Activated B cell treated with CpG ODN at 0.5 μM for 24 hours (primary cell): ENCODE measurements at regions not wholly inside any gene's neighbourhood (a gene's known extent, or its start where the extent isn't known, plus 50 kb on each side); places are given as distances from the start of the nearest gene placed in this dataset.

Experiments used
- ATAC-seq: fragments of 200-7000 bp; cut with Tn5 transposase; one replicate; pipeline ENCODE4 v1.10.0; 2021; ENCODE audit warnings: low read depth, mild to moderate bottlenecking, moderate library complexity
- CTCF ChIA-PET: fragments of 350-600 bp; sonication (Branson Sonifier 250); formaldehyde crosslinking; loops from one replicate; lab custom pipeline; 2021; ENCODE audit warnings: antibody characterized with exemption; lab: Charles Lee
- POLR2A ChIA-PET: fragments of 350-600 bp; sonication (Branson Sonifier 250); formaldehyde crosslinking; loops from one replicate; lab custom pipeline; 2021; ENCODE audit warnings: antibody characterized with exemption; lab: Charles Lee
- DNase-seq: peaks from one replicate; pipeline ENCODE4 v3.0.0; 2022
- H3K27ac Mint-ChIP-seq: one replicate; pipeline ENCODE4 v1.8.0; 2020; ENCODE audit warnings: mixed read lengths
- H3K27me3 Mint-ChIP-seq: one replicate; pipeline ENCODE4 v1.8.0; 2021; ENCODE audit warnings: mixed read lengths
- H3K36me3 Mint-ChIP-seq: one replicate; pipeline ENCODE4 v1.8.0; 2021; ENCODE audit warnings: low read depth, mixed read lengths
- H3K4me1 Mint-ChIP-seq: one replicate; pipeline ENCODE4 v1.8.0; 2021; ENCODE audit warnings: mixed read lengths
- H3K4me3 Mint-ChIP-seq: one replicate; pipeline ENCODE4 v1.8.0; 2020; ENCODE audit warnings: mild to moderate bottlenecking, mixed read lengths
- H3K9me3 Mint-ChIP-seq: one replicate; pipeline ENCODE4 v1.8.0; 2020; ENCODE audit warnings: mixed read lengths
- intact Hi-C: fragments of 100-400 bp; cut with micrococcal nuclease; formaldehyde crosslinking; loops from one replicate; pipeline ENCODE4 v1.15.1; 2024
- TF ChIP-seq, protein P1 (sequence below): fragments of 200-600 bp; IDR thresholded peaks from one replicate; pipeline ENCODE4 v1.8.0; 2022; ENCODE audit warnings: antibody characterized with exemption, mild to moderate bottlenecking

DNA sequence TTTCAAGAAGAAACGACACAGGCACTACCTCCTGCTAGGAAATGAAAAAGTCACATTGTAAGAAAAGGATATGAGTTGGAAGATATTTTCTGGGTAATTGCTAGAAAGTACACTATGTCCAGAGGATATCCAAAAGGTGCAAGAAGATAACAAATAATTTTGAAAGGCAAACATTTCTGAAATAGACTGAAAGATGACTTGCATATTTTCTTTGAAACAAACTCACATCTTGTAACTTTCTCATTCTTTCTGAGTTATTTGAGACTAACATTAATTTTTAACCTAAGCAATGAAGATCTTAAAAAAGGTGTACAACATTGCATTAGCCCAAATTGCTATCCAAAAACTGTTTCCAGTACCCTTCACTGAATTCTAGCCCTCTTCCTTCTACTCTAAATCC, 79.6 kb upstream of the KCTD3 start:
- H3K4me3 Mint-ChIP-seq = no peak overlapping the region
- intact Hi-C loops = no loop called here
- H3K4me1 Mint-ChIP-seq = no peaks in the 10 kb centered on the region
- ATAC-seq = no peak
- ChIA-PET CTCF (no interaction called here), POLR2A (no interaction called here)
- H3K27ac Mint-ChIP-seq = no peak overlapping the region
- TF ChIP-seq, protein P1, sequence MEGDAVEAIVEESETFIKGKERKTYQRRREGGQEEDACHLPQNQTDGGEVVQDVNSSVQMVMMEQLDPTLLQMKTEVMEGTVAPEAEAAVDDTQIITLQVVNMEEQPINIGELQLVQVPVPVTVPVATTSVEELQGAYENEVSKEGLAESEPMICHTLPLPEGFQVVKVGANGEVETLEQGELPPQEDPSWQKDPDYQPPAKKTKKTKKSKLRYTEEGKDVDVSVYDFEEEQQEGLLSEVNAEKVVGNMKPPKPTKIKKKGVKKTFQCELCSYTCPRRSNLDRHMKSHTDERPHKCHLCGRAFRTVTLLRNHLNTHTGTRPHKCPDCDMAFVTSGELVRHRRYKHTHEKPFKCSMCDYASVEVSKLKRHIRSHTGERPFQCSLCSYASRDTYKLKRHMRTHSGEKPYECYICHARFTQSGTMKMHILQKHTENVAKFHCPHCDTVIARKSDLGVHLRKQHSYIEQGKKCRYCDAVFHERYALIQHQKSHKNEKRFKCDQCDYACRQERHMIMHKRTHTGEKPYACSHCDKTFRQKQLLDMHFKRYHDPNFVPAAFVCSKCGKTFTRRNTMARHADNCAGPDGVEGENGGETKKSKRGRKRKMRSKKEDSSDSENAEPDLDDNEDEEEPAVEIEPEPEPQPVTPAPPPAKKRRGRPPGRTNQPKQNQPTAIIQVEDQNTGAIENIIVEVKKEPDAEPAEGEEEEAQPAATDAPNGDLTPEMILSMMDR = no peak
- H3K9me3 Mint-ChIP-seq = no peaks in the 10 kb centered on the region
- no peak for DNase-seq
- no peaks in the 10 kb centered on the region for H3K27me3 Mint-ChIP-seq
- H3K36me3 Mint-ChIP-seq = no peaks in the 10 kb centered on the region

DNA sequence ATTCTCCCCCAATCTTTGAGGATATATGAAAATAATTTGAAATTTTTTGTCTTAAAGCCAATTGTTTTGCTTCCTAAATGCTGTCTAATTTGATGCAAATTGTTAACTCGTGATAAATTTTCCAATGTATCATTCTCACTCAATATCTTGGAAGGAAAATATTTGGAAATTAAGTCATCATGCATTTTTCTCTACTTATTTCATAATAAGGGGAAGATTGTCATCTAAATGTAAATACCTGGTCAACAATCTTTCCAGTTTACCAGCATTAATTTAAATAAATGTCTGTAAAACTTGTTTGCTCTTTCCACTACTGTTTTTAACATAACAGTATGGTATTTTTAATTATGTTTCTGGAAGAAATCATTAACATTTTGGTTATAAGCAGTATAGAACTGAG, 78.3 kb upstream of the KCTD3 start:
- TF ChIP-seq, protein P1 = no peak
- ChIA-PET POLR2A (no interaction called here), CTCF (no interaction called here)
- Mint-ChIP-seq H3K27ac (no peak overlapping the region), H3K27me3 (no peaks in the 10 kb centered on the region), H3K4me3 (no peak overlapping the region), H3K4me1 (no peaks in the 10 kb centered on the region), H3K9me3 (peaks cover 3% of the 10 kb centered on the region), H3K36me3 (no peaks in the 10 kb centered on the region)
- DNase-seq (no peak), ATAC-seq (no peak)
- intact Hi-C loops = no loop called here

DNA sequence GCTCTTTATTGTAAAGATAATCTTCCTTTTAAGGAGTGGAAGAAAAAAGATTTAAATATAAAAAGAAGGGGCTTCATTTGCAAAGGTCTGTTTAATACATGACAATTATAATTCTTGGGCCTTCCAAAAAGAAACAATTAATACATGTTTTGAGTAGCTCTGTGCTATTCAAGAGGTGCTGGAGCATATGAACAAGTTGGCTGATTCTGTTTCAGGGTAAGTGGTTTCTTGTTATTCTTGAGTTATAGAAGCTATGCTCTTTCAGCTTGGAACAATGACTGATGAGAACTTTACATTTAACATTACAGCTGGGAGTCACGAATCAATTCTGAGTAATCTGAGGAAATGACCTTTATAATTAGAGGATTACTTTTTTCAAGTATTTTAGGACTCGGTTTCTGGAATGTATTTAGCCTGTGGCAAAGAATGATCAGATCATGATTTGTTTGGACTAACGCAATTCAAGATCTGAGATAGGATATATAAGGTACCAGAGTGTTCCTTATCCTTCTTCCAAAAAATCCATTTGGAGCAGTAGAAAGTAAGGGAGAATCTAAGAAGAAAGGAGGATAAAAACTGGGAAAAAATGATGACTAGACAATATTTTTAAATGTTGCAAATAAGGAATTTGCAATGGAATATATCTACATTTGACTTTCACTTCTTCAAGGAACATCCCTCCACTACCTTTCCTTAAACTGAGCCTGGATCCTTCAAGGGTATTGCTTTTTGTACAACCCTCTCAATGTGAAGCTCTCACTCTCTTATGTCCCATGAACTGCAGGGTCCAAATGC, 77.1 kb upstream of the KCTD3 start:
- DNase-seq (no peak), ATAC-seq (no peak)
- Mint-ChIP-seq H3K9me3 (peaks cover 3% of the 10 kb centered on the region), H3K36me3 (no peaks in the 10 kb centered on the region), H3K27ac (no peak overlapping the region), H3K4me3 (no peak overlapping the region), H3K27me3 (no peaks in the 10 kb centered on the region), H3K4me1 (no peaks in the 10 kb centered on the region)
- CTCF ChIA-PET = no interaction called here
- POLR2A ChIA-PET = no interaction called here
- TF ChIP-seq, protein P1 = no peak
- intact Hi-C loops = no loop called here

DNA sequence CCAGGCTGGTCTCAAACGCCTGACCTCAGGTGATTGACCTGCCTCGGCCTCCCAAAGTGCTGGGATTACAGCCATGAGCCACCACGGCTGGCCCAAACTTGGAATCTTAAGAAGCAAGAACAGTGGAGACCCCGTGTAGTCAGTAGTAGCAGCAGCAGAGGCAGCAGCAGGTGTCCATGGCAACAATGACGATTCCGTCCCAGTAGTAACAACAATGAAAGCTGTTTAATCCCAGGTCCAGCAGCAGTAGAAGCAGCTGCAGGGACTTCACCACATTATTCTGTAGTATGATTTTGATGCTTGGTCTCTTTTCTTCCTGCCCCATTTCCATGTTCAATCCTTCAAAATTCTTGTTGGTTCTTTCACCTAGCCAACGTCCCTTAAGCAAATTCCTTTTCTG, 69.6 kb upstream of the KCTD3 start:
- intact Hi-C loops = no loop called here
- TF ChIP-seq, protein P1 = no peak
- CTCF ChIA-PET = no interaction called here
- H3K4me1 Mint-ChIP-seq = no peaks in the 10 kb centered on the region
- H3K9me3 Mint-ChIP-seq = peaks cover 3% of the 10 kb centered on the region
- no peaks in the 10 kb centered on the region for H3K27me3 Mint-ChIP-seq
- ATAC-seq (no peak), DNase-seq (no peak)
- POLR2A ChIA-PET = no interaction called here
- no peak overlapping the region for H3K27ac Mint-ChIP-seq
- H3K4me3 Mint-ChIP-seq = no peak overlapping the region
- no peaks in the 10 kb centered on the region for H3K36me3 Mint-ChIP-seq

DNA sequence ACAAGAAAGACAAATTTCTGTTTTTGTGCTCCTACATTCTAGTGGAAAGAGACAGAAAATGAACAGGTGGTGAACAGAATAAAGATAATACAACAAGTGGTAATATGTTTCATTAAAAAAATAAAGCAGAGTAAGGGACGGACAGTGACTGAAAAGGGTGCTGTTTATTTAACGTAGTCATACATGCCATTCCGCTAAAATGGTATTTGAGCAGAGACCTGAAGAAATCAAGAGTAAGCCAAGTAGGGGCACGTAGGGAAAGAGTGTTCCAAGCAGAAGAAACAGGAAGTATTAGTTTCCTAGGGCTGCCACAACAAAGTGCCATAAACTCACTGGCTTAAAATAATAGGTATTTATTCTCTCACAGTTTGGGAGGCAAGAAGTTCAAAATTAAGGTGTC, 65.6 kb upstream of the KCTD3 start:
- H3K36me3 Mint-ChIP-seq = no peaks in the 10 kb centered on the region
- POLR2A ChIA-PET = no interaction called here
- no peaks in the 10 kb centered on the region for H3K27me3 Mint-ChIP-seq
- no peaks in the 10 kb centered on the region for H3K4me1 Mint-ChIP-seq
- TF ChIP-seq, protein P1 = no peak
- CTCF ChIA-PET = no interaction called here
- intact Hi-C loops = no loop called here
- H3K4me3 Mint-ChIP-seq = no peak overlapping the region
- H3K9me3 Mint-ChIP-seq = no peaks in the 10 kb centered on the region
- no peak overlapping the region for H3K27ac Mint-ChIP-seq
- DNase-seq (no peak), ATAC-seq (no peak)
